ENCODE measurements at regions not wholly inside any gene's neighbourhood (a gene's known extent, or its start where the extent isn't known, plus 50 kb on each side); places are given as distances from the start of the nearest gene placed in this dataset.
"Not testable (repeated sequence)": the region's sequence is repeated elsewhere in the genome, so short reads cannot be mapped to it uniquely, and the experiment has no call there.

- TF ChIP-seq, protein P1, sequence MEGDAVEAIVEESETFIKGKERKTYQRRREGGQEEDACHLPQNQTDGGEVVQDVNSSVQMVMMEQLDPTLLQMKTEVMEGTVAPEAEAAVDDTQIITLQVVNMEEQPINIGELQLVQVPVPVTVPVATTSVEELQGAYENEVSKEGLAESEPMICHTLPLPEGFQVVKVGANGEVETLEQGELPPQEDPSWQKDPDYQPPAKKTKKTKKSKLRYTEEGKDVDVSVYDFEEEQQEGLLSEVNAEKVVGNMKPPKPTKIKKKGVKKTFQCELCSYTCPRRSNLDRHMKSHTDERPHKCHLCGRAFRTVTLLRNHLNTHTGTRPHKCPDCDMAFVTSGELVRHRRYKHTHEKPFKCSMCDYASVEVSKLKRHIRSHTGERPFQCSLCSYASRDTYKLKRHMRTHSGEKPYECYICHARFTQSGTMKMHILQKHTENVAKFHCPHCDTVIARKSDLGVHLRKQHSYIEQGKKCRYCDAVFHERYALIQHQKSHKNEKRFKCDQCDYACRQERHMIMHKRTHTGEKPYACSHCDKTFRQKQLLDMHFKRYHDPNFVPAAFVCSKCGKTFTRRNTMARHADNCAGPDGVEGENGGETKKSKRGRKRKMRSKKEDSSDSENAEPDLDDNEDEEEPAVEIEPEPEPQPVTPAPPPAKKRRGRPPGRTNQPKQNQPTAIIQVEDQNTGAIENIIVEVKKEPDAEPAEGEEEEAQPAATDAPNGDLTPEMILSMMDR (IDR thresholded peaks at IDR 0.05), result not testable (repeated sequence)
- not testable (repeated sequence) for TF ChIP-seq POLR2A (IDR thresholded peaks at IDR 0.05; ENCODE audit: low read length); RFX5 (IDR thresholded peaks at IDR 0.05); KDM1A (IDR thresholded peaks at IDR 0.05; ENCODE audit: low read depth); MAZ (IDR thresholded peaks at IDR 0.05; ENCODE audit: borderline replicate concordance, low read depth, low read length); CHD2 (IDR thresholded peaks at IDR 0.05; ENCODE audit: low read length, partially characterized antibody); TFCP2L1 (CRISPR knock-in tag; IDR thresholded peaks at IDR 0.05); CEBPB (IDR thresholded peaks at IDR 0.05); SREBF2 (IDR thresholded peaks at IDR 0.05); REST (IDR thresholded peaks at IDR 0.05); CHD4 (IDR thresholded peaks at IDR 0.05; ENCODE audit: borderline replicate concordance); MAFK (IDR thresholded peaks at IDR 0.05; ENCODE audit: partially characterized antibody); SMC3 (IDR thresholded peaks at IDR 0.05)
- TF ChIP-seq, protein P2, sequence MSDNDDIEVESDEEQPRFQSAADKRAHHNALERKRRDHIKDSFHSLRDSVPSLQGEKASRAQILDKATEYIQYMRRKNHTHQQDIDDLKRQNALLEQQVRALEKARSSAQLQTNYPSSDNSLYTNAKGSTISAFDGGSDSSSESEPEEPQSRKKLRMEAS (IDR thresholded peaks at IDR 0.05), result not testable (repeated sequence)
Measured at GRCh38 chr9:138181963-138182362, 304.4 kb downstream of the CACNA1B start.

All from A549 (cell line).